RWPE2 (cell line): ENCODE measurements at regions not wholly inside any gene's neighbourhood (a gene's known extent, or its start where the extent isn't known, plus 50 kb on each side); places are given as distances from the start of the nearest gene placed in this dataset.

Source experiments
- ATAC-seq: fragments of 200-7000 bp; cut with Tn5 transposase; 3 replicates; pipeline ENCODE4 v1.9.1; 2021; ENCODE audit warnings: low read depth
- DNase-seq: peaks from one replicate; pipeline ENCODE4 v3.0.0-alpha.2; 2020; ENCODE audit warnings: low spot score
- H3K27ac ChIP-seq: fragments of 450-650 bp; 2 replicates; pipeline ENCODE4 v1.5.1; 2017; ENCODE audit warnings: mild to moderate bottlenecking; ENCODE audit not compliant: poor library complexity, severe bottlenecking
- H3K27me3 ChIP-seq: fragments of 250-450 bp; sonication (Bioruptor Pico); 2 replicates; pipeline ENCODE4 v1.5.1; 2021; ENCODE audit warnings: mild to moderate bottlenecking, moderate library complexity; ENCODE audit not compliant: insufficient read depth, poor library complexity, severe bottlenecking
- H3K36me3 ChIP-seq: fragments of 250-450 bp; sonication (Bioruptor Pico); 2 replicates; pipeline ENCODE4 v1.5.1; 2020; ENCODE audit warnings: low read depth, mild to moderate bottlenecking, moderate library complexity
- H3K4me1 ChIP-seq: fragments of 250-450 bp; sonication (Bioruptor Pico); 2 replicates; pipeline ENCODE4 v1.5.1; 2021; ENCODE audit warnings: mild to moderate bottlenecking, moderate library complexity; ENCODE audit not compliant: insufficient read depth, poor library complexity, severe bottlenecking
- H3K4me3 ChIP-seq: fragments of 250-450 bp; sonication (Bioruptor Pico); 2 replicates; pipeline ENCODE4 v1.5.1; 2021; ENCODE audit warnings: mild to moderate bottlenecking, moderate library complexity; ENCODE audit not compliant: severe bottlenecking
- H3K9me3 ChIP-seq: fragments of 250-450 bp; sonication (Bioruptor Pico); 2 replicates; pipeline ENCODE4 v1.5.1; 2021; ENCODE audit warnings: mild to moderate bottlenecking, moderate library complexity; ENCODE audit not compliant: severe bottlenecking
- CTCF ChIP-seq: fragments of 450-650 bp; IDR thresholded peaks from one replicate; pipeline ENCODE4 v1.5.1; 2017; ENCODE audit warnings: mild to moderate bottlenecking, moderate library complexity; ENCODE audit not compliant: poor library complexity, severe bottlenecking

DNA sequence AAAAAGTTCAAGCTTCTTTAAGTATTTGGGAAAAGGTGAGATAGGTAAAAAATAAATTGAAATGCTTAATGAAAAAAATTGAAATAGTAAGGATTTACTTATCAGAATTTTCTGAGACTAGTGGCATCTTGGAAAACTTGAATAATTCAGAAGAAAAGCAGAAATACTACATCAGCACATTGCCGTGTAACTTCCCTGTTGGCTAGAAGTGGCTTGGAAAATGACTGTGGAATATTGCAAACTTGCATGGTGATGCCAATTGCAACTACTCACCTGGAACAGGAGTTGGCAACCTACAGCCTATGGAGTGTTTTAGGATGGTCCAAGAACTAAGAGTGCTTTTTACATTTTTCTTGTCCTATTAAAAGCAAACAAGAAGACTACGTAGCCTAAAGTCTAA is 603.5 kb upstream of the VRK2 start:
- no peaks in the 10 kb centered on the region for H3K27me3 ChIP-seq
- DNase-seq: no peak
- TF ChIP-seq CTCF: no peak
- no peak overlapping the region for H3K27ac ChIP-seq
- H3K4me1 ChIP-seq: no peaks in the 10 kb centered on the region
- H3K9me3 ChIP-seq: no peaks in the 10 kb centered on the region
- ATAC-seq: no peak
- H3K4me3 ChIP-seq: no peak overlapping the region
- H3K36me3 ChIP-seq: no peaks in the 10 kb centered on the region

- H3K27ac ChIP-seq: no peak overlapping the region
- TF ChIP-seq CTCF: no peak
- no peaks in the 10 kb centered on the region for H3K27me3 ChIP-seq
- no peaks in the 10 kb centered on the region for H3K36me3 ChIP-seq
- no peak for ATAC-seq
- DNase-seq: no peak
- no peaks in the 10 kb centered on the region for H3K9me3 ChIP-seq
- H3K4me3 ChIP-seq: no peak overlapping the region
- H3K4me1 ChIP-seq: no peaks in the 10 kb centered on the region
Measured at GRCh38 chr2:57443973-57444521, 602.6 kb upstream of the VRK2 start.

- Histone ChIP-seq H3K4me1 (no peaks in the 10 kb centered on the region), H3K27ac (no peak overlapping the region), H3K9me3 (no peaks in the 10 kb centered on the region), H3K27me3 (no peaks in the 10 kb centered on the region), H3K36me3 (no peaks in the 10 kb centered on the region), H3K4me3 (no peak overlapping the region)
- DNase-seq (no peak), ATAC-seq (no peak)
- TF ChIP-seq CTCF: no peak
Measured at GRCh38 chr2:57444752-57445430, 601.7 kb upstream of the VRK2 start.

DNA sequence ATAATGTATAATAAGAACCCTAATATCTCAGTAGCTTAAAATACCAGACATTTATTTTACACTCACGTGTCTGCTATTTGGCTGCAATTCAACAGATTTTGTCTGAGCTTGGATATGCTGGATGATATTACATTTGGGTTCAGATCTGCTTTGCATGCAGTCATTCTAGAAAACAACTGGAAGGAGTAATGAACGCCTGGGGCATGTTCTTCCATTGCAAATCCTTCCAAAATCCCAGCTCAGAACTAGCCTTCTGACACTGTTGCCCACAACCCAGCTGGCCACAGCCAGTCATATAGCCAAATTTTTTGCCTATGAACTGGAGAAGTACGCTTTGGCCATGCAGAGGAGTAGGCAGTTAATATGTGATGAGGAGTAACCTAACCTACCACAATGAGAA is 597.8 kb upstream of the VRK2 start:
- TF ChIP-seq CTCF: no peak
- ATAC-seq (no peak), DNase-seq (no peak)
- Histone ChIP-seq H3K4me1 (peaks cover 2% of the 10 kb centered on the region), H3K4me3 (no peak overlapping the region), H3K36me3 (no peaks in the 10 kb centered on the region), H3K27me3 (no peaks in the 10 kb centered on the region), H3K9me3 (no peaks in the 10 kb centered on the region), H3K27ac (no peak overlapping the region)

DNA sequence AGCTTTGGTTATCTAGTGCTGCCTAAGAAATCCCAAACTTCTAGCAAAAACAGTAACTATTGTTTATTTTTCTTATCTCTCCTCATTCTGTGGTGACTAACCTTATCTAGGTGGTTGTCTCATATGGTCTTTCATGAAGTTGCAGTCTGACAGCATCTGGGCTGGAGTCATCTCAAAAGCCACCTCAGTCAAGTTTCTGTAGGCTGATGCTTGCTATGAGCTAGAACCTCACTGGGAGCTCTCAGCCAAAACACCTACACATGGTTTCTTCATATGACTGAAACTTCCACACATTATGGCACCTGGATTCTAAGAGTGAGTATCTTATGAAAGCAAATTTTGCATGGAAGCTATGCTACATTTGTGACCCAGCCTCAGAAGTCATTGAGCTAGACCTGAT is 596.4 kb upstream of the VRK2 start:
- Histone ChIP-seq H3K36me3 (no peaks in the 10 kb centered on the region), H3K4me1 (peaks cover 3% of the 10 kb centered on the region), H3K27ac (no peak overlapping the region), H3K27me3 (no peaks in the 10 kb centered on the region), H3K9me3 (no peaks in the 10 kb centered on the region), H3K4me3 (no peak overlapping the region)
- no peak for TF ChIP-seq CTCF
- DNase-seq (no peak), ATAC-seq (no peak)
